ENCODE measurements at regions not wholly inside any gene's neighbourhood (a gene's known extent, or its start where the extent isn't known, plus 50 kb on each side); places are given as distances from the start of the nearest gene placed in this dataset.

DNA sequence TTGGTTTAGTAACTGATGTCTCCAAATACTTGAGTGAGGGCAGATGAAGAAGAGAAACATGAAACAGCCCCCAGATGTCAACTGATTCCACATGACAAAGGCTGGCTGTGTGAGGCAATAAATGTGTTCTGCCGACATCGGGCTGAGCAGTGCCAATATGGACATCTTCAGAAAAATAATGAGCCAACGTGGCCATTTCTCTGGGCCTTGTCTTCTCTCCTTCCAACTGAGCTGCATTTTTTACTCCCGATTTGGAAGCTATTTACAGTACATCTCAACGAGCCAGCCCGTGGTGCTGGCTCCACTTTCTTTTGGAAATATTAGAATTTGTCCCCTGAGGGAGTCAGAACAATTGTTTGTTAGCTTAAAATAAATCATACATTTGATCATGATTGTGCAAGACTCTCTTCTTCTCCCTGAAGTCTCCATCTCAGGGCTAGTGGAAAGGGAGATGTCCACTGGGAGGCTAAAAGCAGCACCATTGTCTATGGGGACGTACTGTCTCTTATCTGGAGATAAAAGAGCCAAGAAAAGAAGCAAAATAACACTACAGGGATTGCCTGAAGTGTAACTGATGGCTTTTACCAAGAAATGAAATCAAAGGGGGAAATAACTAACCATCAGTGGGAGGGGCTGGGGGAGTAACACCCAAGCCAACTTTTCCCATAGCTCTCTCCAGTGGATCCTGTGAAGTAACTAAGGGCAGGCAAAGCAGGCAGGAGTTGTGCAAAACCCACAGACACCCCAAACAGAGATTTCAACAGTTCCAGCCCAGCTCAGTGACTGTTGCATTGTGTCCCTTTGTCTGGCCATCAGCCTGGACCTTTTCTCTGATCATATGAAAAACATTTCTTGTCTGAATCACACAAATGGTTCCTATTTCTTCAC lies 114.8 kb downstream of the RDH14 start:
- TF ChIP-seq, protein P1, sequence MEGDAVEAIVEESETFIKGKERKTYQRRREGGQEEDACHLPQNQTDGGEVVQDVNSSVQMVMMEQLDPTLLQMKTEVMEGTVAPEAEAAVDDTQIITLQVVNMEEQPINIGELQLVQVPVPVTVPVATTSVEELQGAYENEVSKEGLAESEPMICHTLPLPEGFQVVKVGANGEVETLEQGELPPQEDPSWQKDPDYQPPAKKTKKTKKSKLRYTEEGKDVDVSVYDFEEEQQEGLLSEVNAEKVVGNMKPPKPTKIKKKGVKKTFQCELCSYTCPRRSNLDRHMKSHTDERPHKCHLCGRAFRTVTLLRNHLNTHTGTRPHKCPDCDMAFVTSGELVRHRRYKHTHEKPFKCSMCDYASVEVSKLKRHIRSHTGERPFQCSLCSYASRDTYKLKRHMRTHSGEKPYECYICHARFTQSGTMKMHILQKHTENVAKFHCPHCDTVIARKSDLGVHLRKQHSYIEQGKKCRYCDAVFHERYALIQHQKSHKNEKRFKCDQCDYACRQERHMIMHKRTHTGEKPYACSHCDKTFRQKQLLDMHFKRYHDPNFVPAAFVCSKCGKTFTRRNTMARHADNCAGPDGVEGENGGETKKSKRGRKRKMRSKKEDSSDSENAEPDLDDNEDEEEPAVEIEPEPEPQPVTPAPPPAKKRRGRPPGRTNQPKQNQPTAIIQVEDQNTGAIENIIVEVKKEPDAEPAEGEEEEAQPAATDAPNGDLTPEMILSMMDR (IDR thresholded peaks at IDR 0.05): no peak
- TF ChIP-seq POLR2A (IDR thresholded peaks at IDR 0.05): no peak

Data from esophagus squamous epithelium (tissue), 4 donors.